ENCODE measurements at regions not wholly inside any gene's neighbourhood (a gene's known extent, or its start where the extent isn't known, plus 50 kb on each side); places are given as distances from the start of the nearest gene placed in this dataset.

DNA sequence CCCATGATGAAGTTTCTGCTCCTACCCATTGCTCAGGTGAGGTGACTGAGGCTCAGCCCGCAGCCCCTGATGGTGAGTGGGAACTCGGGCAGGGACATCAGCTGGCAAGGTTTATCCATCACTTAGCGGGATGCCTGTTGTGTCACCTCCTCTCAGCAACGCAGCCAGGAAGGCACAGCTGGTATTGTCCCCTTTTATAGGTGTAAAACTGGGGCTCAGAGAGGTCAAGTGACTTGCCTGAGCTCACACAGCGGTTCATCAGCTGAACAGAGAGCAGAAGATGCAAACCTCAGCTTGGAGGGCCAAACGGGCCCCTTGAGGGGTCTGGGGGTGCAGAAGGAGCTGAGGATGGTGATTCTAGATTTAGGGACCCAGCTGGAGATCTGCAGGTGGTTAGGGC, 143.6 kb downstream of the PHETA1 start:
- Histone ChIP-seq H3K23ac (ENCODE audit: insufficient read length) (no peak overlapping the region), H3K4me1 (replicated peaks in 1 of 4; ENCODE audit: control insufficient read depth in 3 of 4, insufficient read depth in 4 of 4, low read length in 3 of 4) (no peaks in the 10 kb centered on the region; a peak in 1 of 7 replicates), H2BK20ac (ENCODE audit: low read length) (no peak overlapping the region), H3K23me2 (ENCODE audit: low read depth, low read length) (no peaks in the 10 kb centered on the region), H2AK5ac (ENCODE audit: low read depth, low read length) (no peak overlapping the region), H3K27ac (ENCODE audit: low read depth, low read length) (no peak overlapping the region), H3K18ac (ENCODE audit: extremely low read depth, low read length) (no peak overlapping the region), H4K5ac (ENCODE audit: insufficient read length, low read depth, low read length) (no peak overlapping the region), H2BK120ac (replicated peaks; ENCODE audit: low read depth, low read length) (no peak overlapping the region), H2BK12ac (ENCODE audit: low read depth, low read length) (no peak overlapping the region), H3K36me3 (ENCODE audit: control insufficient read depth in 2 of 4, insufficient read depth in 4 of 4, low read length in 3 of 4) (no peaks in the 10 kb centered on the region), H3K4ac (replicated peaks; ENCODE audit: insufficient read length, low read depth, low read length) (no peak overlapping the region), H3K4me2 (ENCODE audit: insufficient read depth in 1 of 2, low read depth in 2 of 2, low read length in 2 of 2) (no peak overlapping the region), H2BK5ac (ENCODE audit: low read depth, low read length) (no peak overlapping the region), H3K56ac (replicated peaks; ENCODE audit: insufficient read length, low read depth, low read length) (no peak overlapping the region), H4K20me1 (replicated peaks in 1 of 2; ENCODE audit: control insufficient read depth in 1 of 2, insufficient read depth in 2 of 2, low read length in 2 of 2) (peaks cover 0 to 4% of the 10 kb centered on the region in 2 experiments), H3K27me3 (replicated peaks in 1 of 4; ENCODE audit: control insufficient read depth in 3 of 4, extremely low read depth in 1 of 4, insufficient read depth in 3 of 4, low read length in 3 of 4) (no peaks in the 10 kb centered on the region), H2AFZ (ENCODE audit: low read length) (no peak overlapping the region), H3K4me3 (ENCODE audit: extremely low read depth in 1 of 4, insufficient read depth in 2 of 4, low read depth in 3 of 4, low read length in 4 of 4) (no peak overlapping the region), H3K14ac (ENCODE audit: insufficient read length) (no peak overlapping the region), H3K79me1 (ENCODE audit: low read depth, low read length) (no peaks in the 10 kb centered on the region), H3K9ac (replicated peaks in 1 of 4; ENCODE audit: extremely low read depth in 1 of 4, low read depth in 3 of 4, low read length in 3 of 4) (no peak overlapping the region), H2BK15ac (ENCODE audit: low read length) (no peak overlapping the region), H3K9me3 (ENCODE audit: insufficient read depth in 2 of 2, low read depth in 1 of 2, low read length in 1 of 2) (no peaks in the 10 kb centered on the region), H4K8ac (ENCODE audit: extremely low read depth, insufficient read depth, low read length) (no peak overlapping the region), H4K91ac (replicated peaks; ENCODE audit: insufficient read length, low read length) (no peak overlapping the region), H3K79me2 (ENCODE audit: control insufficient read depth in 1 of 2, insufficient read depth in 2 of 2, low read length in 2 of 2) (no peaks in the 10 kb centered on the region)
- POLR2A ChIA-PET (ENCODE audit: partially characterized antibody), result interaction anchor here (0.7 kb wide), 1 partner anchor 15 kb away, joined by 3 read pairs; no protein-coding TSS in a partner anchor
- 92% methylated on average over 6 of the region's 6 CpGs; no CpG with 5 or more reads in 1 of the 2 experiments for WGBS, 2 experiments (ENCODE audit: extremely low coverage in 1 of 2, insufficient coverage in 1 of 2, insufficient read length in 1 of 2, insufficient replicate concordance in 2 of 2, low coverage in 1 of 2, low lambda C conversion rate in 2 of 2, missing lambda C conversion rate in 1 of 2)
- DNase-seq (ENCODE audit: low read depth in 1 of 2, low spot score in 2 of 2) (no peak), FAIRE-seq (no peak)
- CTCF ChIA-PET (ENCODE audit: partially characterized antibody), result interaction anchor here (0.5 to 1.9 kb wide), 6 partner anchors 11 to 74 kb away, joined by 3 to 6 read pairs (median 4); no protein-coding TSS in a partner anchor
- no peak for TF ChIP-seq RFX5 (IDR thresholded peaks at IDR 0.05; ENCODE audit: borderline replicate concordance, low read depth, low read length)
- TF ChIP-seq ASH2L (IDR thresholded peaks at IDR 0.05; ENCODE audit: low read length), result no peak
- TF ChIP-seq TCF12 (IDR thresholded peaks at IDR 0.05; ENCODE audit: low read depth, low read length), result no peak
- TF ChIP-seq SP1 (IDR thresholded peaks at IDR 0.05; ENCODE audit: low read depth, low read length), result no peak
- no peak for TF ChIP-seq SIN3A (conservative IDR thresholded peaks at IDR 0.05 in 1 of 2, IDR thresholded peaks at IDR 0.05 in 1 of 2; ENCODE audit: low read depth in 1 of 2, low read length in 2 of 2)
- TF ChIP-seq SRF (IDR thresholded peaks at IDR 0.05; ENCODE audit: low read depth, low read length), result no peak
- no peak for TF ChIP-seq CREB1 (IDR thresholded peaks at IDR 0.05)
- TF ChIP-seq SIRT6 (IDR thresholded peaks at IDR 0.05; ENCODE audit: low read length), result no peak
- TF ChIP-seq KDM5A (IDR thresholded peaks at IDR 0.05; ENCODE audit: low read length), result no peak
- no peak for TF ChIP-seq TAF1 (IDR thresholded peaks at IDR 0.05; ENCODE audit: low read depth, low read length)
- TF ChIP-seq TEAD4 (IDR thresholded peaks at IDR 0.05; ENCODE audit: low read depth, low read length), result no peak
- TF ChIP-seq BRCA1 (IDR thresholded peaks at IDR 0.05; ENCODE audit: low read depth, low read length), result no peak
- no peak for TF ChIP-seq RAD21 (IDR thresholded peaks at IDR 0.05 in 1 of 2, conservative IDR thresholded peaks at IDR 0.05 in 1 of 2; ENCODE audit: low read depth in 2 of 2, low read length in 2 of 2)
- TF ChIP-seq TBP (IDR thresholded peaks at IDR 0.05; ENCODE audit: low read depth, low read length), result no peak
- no peak for TF ChIP-seq YY1 (IDR thresholded peaks at IDR 0.05; ENCODE audit: low read depth, low read length)
- TF ChIP-seq PHF8 (conservative IDR thresholded peaks at IDR 0.05; ENCODE audit: low read depth, low read length), result no peak
